ENCODE measurements at regions not wholly inside any gene's neighbourhood (a gene's known extent, or its start where the extent isn't known, plus 50 kb on each side); places are given as distances from the start of the nearest gene placed in this dataset.

GRCh38 chr15:29473621-29474105 is 204.0 kb upstream of the NSMCE3 start:
- no peak for DNase-seq (ENCODE audit: low read depth)
- H3K4me3 ChIP-seq (ENCODE audit: control insufficient read depth, low read depth, low read length), result no peak overlapping the region
- no peak for TF ChIP-seq CTCF (conservative IDR thresholded peaks at IDR 0.05; ENCODE audit: control insufficient read depth, insufficient read depth, low read depth, low read length)

- no peak for DNase-seq (ENCODE audit: low read depth)
- TF ChIP-seq CTCF (conservative IDR thresholded peaks at IDR 0.05; ENCODE audit: control insufficient read depth, insufficient read depth, low read depth, low read length), result no peak
- no peak overlapping the region for H3K4me3 ChIP-seq (ENCODE audit: control insufficient read depth, low read depth, low read length)
Measured at GRCh38 chr15:29472901-29473445, 203.4 kb upstream of the NSMCE3 start.

GRCh38 chr15:29471757-29472156 is 202.1 kb upstream of the NSMCE3 start:
- TF ChIP-seq CTCF (conservative IDR thresholded peaks at IDR 0.05; ENCODE audit: control insufficient read depth, insufficient read depth, low read depth, low read length), result no peak
- no peak for DNase-seq (ENCODE audit: low read depth)

GRCh38 chr15:29471306-29471705 is 201.7 kb upstream of the NSMCE3 start:
- no peak for TF ChIP-seq CTCF (conservative IDR thresholded peaks at IDR 0.05; ENCODE audit: control insufficient read depth, insufficient read depth, low read depth, low read length)
- no peak for DNase-seq (ENCODE audit: low read depth)
- H3K4me3 ChIP-seq (ENCODE audit: control insufficient read depth, low read depth, low read length), result no peak overlapping the region

More at GRCh38 chr15:29471757-29472156, 202.1 kb upstream of the NSMCE3 start:
- H3K4me3 ChIP-seq (ENCODE audit: control insufficient read depth, low read depth, low read length), result no peak overlapping the region

- no peak for TF ChIP-seq CTCF (conservative IDR thresholded peaks at IDR 0.05; ENCODE audit: control insufficient read depth, insufficient read depth, low read depth, low read length)
- H3K4me3 ChIP-seq (ENCODE audit: control insufficient read depth, low read depth, low read length), result no peak overlapping the region
- DNase-seq (ENCODE audit: low read depth), result no peak
Measured at GRCh38 chr15:29470794-29471193, 201.2 kb upstream of the NSMCE3 start.

GRCh38 chr15:29470311-29470710 is 200.7 kb upstream of the NSMCE3 start:
- no peak for TF ChIP-seq CTCF (conservative IDR thresholded peaks at IDR 0.05; ENCODE audit: control insufficient read depth, insufficient read depth, low read depth, low read length)
- no peak overlapping the region for H3K4me3 ChIP-seq (ENCODE audit: control insufficient read depth, low read depth, low read length)
- DNase-seq (ENCODE audit: low read depth), result no peak

GRCh38 chr15:29468899-29469298 is 199.3 kb upstream of the NSMCE3 start:
- DNase-seq (ENCODE audit: low read depth), result no peak
- H3K4me3 ChIP-seq (ENCODE audit: control insufficient read depth, low read depth, low read length), result no peak overlapping the region
- no peak for TF ChIP-seq CTCF (conservative IDR thresholded peaks at IDR 0.05; ENCODE audit: control insufficient read depth, insufficient read depth, low read depth, low read length)

Data from fibroblast of mammary gland (primary cell).